Neuronal stem cell (in vitro differentiated cells): ENCODE measurements at regions not wholly inside any gene's neighbourhood (a gene's known extent, or its start where the extent isn't known, plus 50 kb on each side); places are given as distances from the start of the nearest gene placed in this dataset.
A peak's percentile ranks its signal among the peaks of the same experiment; 100 is the strongest.

ENCODE experiments used
- DNase-seq: peaks from one replicate; pipeline ENCODE4 v3.0.0-alpha.2; 2013; ENCODE audit warnings: low spot score
- H2AFZ ChIP-seq: one replicate; pipeline ENCODE4 v1.6.1; 2013; ENCODE audit warnings: mild to moderate bottlenecking, low read length, inconsistent platforms
- H2AK5ac ChIP-seq: 2 replicates; pipeline ENCODE4 v1.6.1; 2013; ENCODE audit warnings: low read depth, mild to moderate bottlenecking, inconsistent platforms, low read length, moderate library complexity, mixed read lengths
- H2BK120ac ChIP-seq: 2 replicates; pipeline ENCODE4 v1.6.1; 2013; ENCODE audit warnings: low read depth, mild to moderate bottlenecking, inconsistent platforms, low read length, moderate library complexity, mixed read lengths
- H2BK12ac ChIP-seq: one replicate; pipeline ENCODE4 v1.6.1; 2013; ENCODE audit warnings: low read length, inconsistent platforms
- H2BK15ac ChIP-seq: 2 replicates; pipeline ENCODE4 v1.6.1; 2013; ENCODE audit warnings: mild to moderate bottlenecking, low read length, inconsistent platforms, mixed read lengths
- H2BK5ac ChIP-seq: one replicate; pipeline ENCODE4 v1.6.1; 2013; ENCODE audit warnings: inconsistent platforms, mild to moderate bottlenecking, low read length, moderate library complexity
- H3K14ac ChIP-seq: one replicate; pipeline ENCODE4 v1.6.1; 2013; ENCODE audit warnings: low read length, inconsistent platforms
- H3K18ac ChIP-seq: 2 replicates; pipeline ENCODE4 v1.6.1; 2013; ENCODE audit warnings: low read length, inconsistent platforms
- H3K23ac ChIP-seq: 2 replicates; pipeline ENCODE4 v1.6.1; 2013; ENCODE audit warnings: low read depth, mild to moderate bottlenecking, mixed read lengths, low read length, inconsistent platforms; ENCODE audit not compliant: poor library complexity
- H3K27ac ChIP-seq: replicated peaks from 3 replicates; pipeline ENCODE4 v1.5.1; 2013; ENCODE audit warnings: low read length, inconsistent platforms
- H3K27me3 ChIP-seq, 3 experiments: 2 replicates each; pipeline ENCODE4 v1.6.1; 2013; ENCODE audit warnings: low read length in 3 of 3, mild to moderate bottlenecking in 2 of 3, inconsistent platforms in 1 of 3, low read depth in 1 of 3, mixed read lengths in 1 of 3, moderate library complexity in 1 of 3; ENCODE audit not compliant: control insufficient read depth in 3 of 3, insufficient read depth in 3 of 3
- H3K36me3 ChIP-seq, 2 donors: replicated peaks in 1 of 2; 2 replicates each; pipeline ENCODE4 v1.6.1; 2013; ENCODE audit warnings: low read length in 2 of 2; ENCODE audit not compliant: control insufficient read depth in 2 of 2, insufficient read depth in 2 of 2
- H3K4ac ChIP-seq: 2 replicates; pipeline ENCODE4 v1.6.1; 2013; ENCODE audit warnings: inconsistent platforms, mild to moderate bottlenecking, low read length, moderate library complexity
- H3K4me1 ChIP-seq, 2 donors: 1 replicate in 1 of 2; 2 replicates in 1 of 2; pipeline ENCODE4 v1.6.1; 2013; ENCODE audit warnings: low read length in 2 of 2, low read depth in 1 of 2; ENCODE audit not compliant: control insufficient read depth in 2 of 2, insufficient read depth in 1 of 2
- H3K4me2 ChIP-seq: one replicate; pipeline ENCODE4 v1.6.1; 2013; ENCODE audit warnings: mild to moderate bottlenecking, low read length, inconsistent platforms; ENCODE audit not compliant: insufficient read depth, poor library complexity, severe bottlenecking
- H3K4me3 ChIP-seq, 2 donors: 2 replicates each; pipeline ENCODE4 v1.5.1; 2013; ENCODE audit warnings: low read length in 2 of 2, mild to moderate bottlenecking in 2 of 2, inconsistent platforms in 1 of 2, moderate library complexity in 1 of 2
- H3K79me1 ChIP-seq: one replicate; pipeline ENCODE4 v1.6.1; 2013; ENCODE audit warnings: low read depth, mild to moderate bottlenecking, inconsistent platforms, low read length, moderate library complexity
- H3K9ac ChIP-seq: one replicate; pipeline ENCODE4 v1.6.1; 2013; ENCODE audit warnings: mild to moderate bottlenecking, low read depth, low read length, inconsistent platforms; ENCODE audit not compliant: poor library complexity
- H3K9me3 ChIP-seq, 2 donors: replicated peaks in 1 of 2; 2 replicates each; pipeline versions ENCODE3 to v1.6.1; 2013; ENCODE audit warnings: low read length in 2 of 2, mild to moderate bottlenecking in 2 of 2, inconsistent platforms in 1 of 2, low read depth in 1 of 2, mixed read lengths in 1 of 2, moderate library complexity in 1 of 2; ENCODE audit not compliant: control insufficient read depth in 2 of 2, insufficient read depth in 1 of 2
- H4K8ac ChIP-seq: one replicate; pipeline ENCODE4 v1.6.1; 2013; ENCODE audit warnings: low read depth, mild to moderate bottlenecking, inconsistent platforms, low read length, moderate library complexity
- H4K91ac ChIP-seq: one replicate; pipeline ENCODE4 v1.6.1; 2013; ENCODE audit warnings: low read length, low read depth, mild to moderate bottlenecking, inconsistent platforms; ENCODE audit not compliant: poor library complexity
- WGBS, 2 donors: extraction: QIAGEN DNeasy Blood & Tissue Kit; methylation state at CpG; one replicate each; pipeline ENCODE4 v1.1.7; 2013; ENCODE audit warnings: missing lambda C conversion rate in 2 of 2, mixed read lengths in 1 of 2; ENCODE audit not compliant: insufficient read length in 2 of 2, insufficient replicate concordance in 1 of 2; ENCODE audit errors: extremely low coverage in 2 of 2; 5-methylcytosine and 5-hydroxymethylcytosine counted together

DNA sequence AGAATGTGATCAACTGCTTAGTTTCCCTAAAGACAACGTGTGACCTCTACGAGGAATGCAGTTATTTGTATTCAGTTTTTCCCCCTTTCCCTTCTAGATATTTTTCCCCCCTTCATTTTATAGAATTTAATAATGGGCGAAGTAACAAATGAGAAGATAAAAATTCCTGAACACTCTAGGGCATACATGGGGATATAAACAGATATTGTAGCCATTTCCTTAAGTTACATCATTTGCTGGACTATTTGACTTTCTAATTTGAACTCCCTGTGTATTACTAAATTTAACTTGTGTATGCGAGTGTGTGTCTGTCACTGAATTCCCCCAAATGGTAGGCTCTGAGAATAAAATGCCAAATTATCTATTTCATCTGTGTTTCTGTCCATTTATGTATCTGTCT lies 99.0 kb upstream of the ZFP64 start:
- no peaks in the 10 kb centered on the region for H3K36me3 ChIP-seq
- H3K79me1 ChIP-seq: no peaks in the 10 kb centered on the region
- H3K23ac ChIP-seq: no peak overlapping the region
- no peak overlapping the region for H2BK5ac ChIP-seq
- no CpG with 5 or more reads among the region's 4 CpGs for WGBS, 2 donors
- no peak overlapping the region for H2AK5ac ChIP-seq
- no peak overlapping the region for H4K8ac ChIP-seq
- no peak overlapping the region for H3K18ac ChIP-seq
- H2BK15ac ChIP-seq: no peak overlapping the region
- DNase-seq: no peak
- H4K91ac ChIP-seq: no peak overlapping the region
- H3K4me1 ChIP-seq: peaks cover 4 to 9% of the 10 kb centered on the region in 2 donors
- no peak overlapping the region for H3K4me2 ChIP-seq
- no peak overlapping the region for H3K4ac ChIP-seq
- no peak overlapping the region for H3K9ac ChIP-seq
- no peak overlapping the region for H3K14ac ChIP-seq
- peak overlapping the region; percentile 78 for H2AFZ ChIP-seq
- no peak overlapping the region for H2BK120ac ChIP-seq
- no peak overlapping the region for H3K27ac ChIP-seq
- peak overlapping the region in 1 of 2 donors; percentile 27 for H3K4me3 ChIP-seq
- no peaks in the 10 kb centered on the region for H3K27me3 ChIP-seq
- no peak overlapping the region for H2BK12ac ChIP-seq
- no peaks in the 10 kb centered on the region for H3K9me3 ChIP-seq

DNA sequence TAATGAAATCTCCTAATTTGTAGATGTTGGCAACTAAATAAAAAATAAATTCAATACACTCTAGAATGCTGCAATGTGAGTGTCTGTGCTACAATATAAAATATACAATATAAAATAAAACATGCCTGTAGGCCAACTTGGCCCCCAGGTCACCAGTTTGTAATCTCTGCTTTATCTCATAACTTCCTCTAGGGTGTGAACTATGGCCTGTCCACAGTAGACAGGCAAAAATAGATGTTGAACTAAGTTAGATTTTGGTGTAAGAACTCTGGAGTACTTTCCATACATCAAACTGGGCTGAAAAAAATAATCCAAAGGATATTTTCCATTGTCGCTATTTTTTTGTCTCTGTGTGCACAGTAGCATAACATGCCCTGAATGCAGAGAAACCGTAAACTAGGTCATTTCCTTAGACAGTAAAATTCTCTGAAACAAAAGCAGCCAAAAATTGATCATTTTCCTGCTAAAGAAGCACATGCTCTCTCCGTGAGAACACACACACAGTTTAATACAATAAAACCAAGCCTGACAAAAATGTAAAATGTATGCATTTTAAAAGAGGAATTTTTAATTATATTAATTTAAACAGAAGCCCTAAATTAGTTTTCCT lies 98.5 kb upstream of the ZFP64 start:
- Histone ChIP-seq H3K9ac (no peak overlapping the region), H2AFZ (peak overlapping the region; percentile 78), H4K91ac (no peak overlapping the region), H3K36me3 (no peaks in the 10 kb centered on the region), H2AK5ac (no peak overlapping the region), H3K79me1 (no peaks in the 10 kb centered on the region), H3K27ac (no peak overlapping the region), H3K4me2 (no peak overlapping the region), H3K4me3 (no peak overlapping the region), H2BK12ac (no peak overlapping the region), H3K4me1 (peaks cover 4 to 9% of the 10 kb centered on the region in 2 donors), H3K14ac (no peak overlapping the region), H3K27me3 (peaks cover 0 to 3% (median 0%) of the 10 kb centered on the region in 3 experiments), H3K23ac (no peak overlapping the region), H3K9me3 (no peaks in the 10 kb centered on the region), H2BK120ac (no peak overlapping the region), H4K8ac (no peak overlapping the region), H3K18ac (no peak overlapping the region), H2BK5ac (no peak overlapping the region), H3K4ac (no peak overlapping the region), H2BK15ac (no peak overlapping the region)
- no CpG with 5 or more reads among the region's 3 CpGs for WGBS, 2 donors
- no peak for DNase-seq

DNA sequence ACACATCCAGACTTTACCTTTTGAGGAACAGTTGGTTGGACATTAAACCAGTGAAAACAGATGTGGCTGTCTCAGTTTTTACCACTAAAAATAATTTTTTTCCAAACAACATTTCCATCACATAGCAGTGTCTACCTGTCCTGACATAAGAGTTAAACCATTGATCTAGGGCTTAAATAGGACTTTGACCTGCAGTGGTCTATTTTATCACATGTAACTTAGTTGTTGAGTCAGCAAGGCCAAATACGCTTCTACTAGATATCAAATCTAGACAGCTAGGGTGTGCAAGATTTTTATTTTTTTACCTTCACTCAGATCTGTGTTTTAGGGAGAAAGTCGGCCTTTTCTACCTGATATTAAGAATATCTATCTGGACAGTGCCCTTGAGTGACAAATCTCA lies 88.8 kb upstream of the ZFP64 start:
- Histone ChIP-seq H2AFZ (no peak overlapping the region), H2BK5ac (no peak overlapping the region), H2BK120ac (no peak overlapping the region), H2AK5ac (no peak overlapping the region), H3K23ac (no peak overlapping the region), H3K18ac (no peak overlapping the region), H4K8ac (no peak overlapping the region), H3K4me2 (no peak overlapping the region), H2BK12ac (no peak overlapping the region), H3K4me1 (no peaks in the 10 kb centered on the region), H3K9ac (no peak overlapping the region), H3K4ac (no peak overlapping the region), H3K4me3 (no peak overlapping the region), H3K27ac (no peak overlapping the region), H3K79me1 (no peaks in the 10 kb centered on the region), H3K27me3 (peaks cover 0 to 14% (median 0%) of the 10 kb centered on the region in 3 experiments), H2BK15ac (no peak overlapping the region), H3K14ac (no peak overlapping the region), H3K9me3 (no peaks in the 10 kb centered on the region), H4K91ac (no peak overlapping the region), H3K36me3 (no peaks in the 10 kb centered on the region)
- WGBS, 2 donors: no CpG with 5 or more reads among the region's 2 CpGs
- DNase-seq: no peak

DNA sequence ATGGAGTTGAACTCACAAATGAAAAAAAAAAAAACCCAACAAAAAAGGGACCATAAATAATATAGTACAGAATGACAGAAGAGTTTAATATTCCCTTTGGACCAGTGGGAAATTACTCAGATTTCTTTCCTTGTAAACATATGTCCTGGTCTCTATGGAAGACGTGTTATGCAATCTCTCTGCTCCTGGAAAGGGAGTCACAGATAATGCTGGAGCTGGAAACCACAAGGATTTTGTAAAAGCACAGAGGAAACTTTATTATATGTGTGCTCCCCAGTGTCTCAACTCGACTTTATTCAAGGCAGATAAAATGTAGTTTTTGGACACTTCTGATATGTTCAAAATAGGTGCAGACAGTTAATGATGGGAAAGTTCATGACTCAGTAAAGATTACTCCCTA lies 88.1 kb upstream of the ZFP64 start:
- Histone ChIP-seq H3K9ac (no peak overlapping the region), H3K27me3 (peaks cover 0 to 7% (median 0%) of the 10 kb centered on the region in 3 experiments), H2AK5ac (no peak overlapping the region), H3K4ac (no peak overlapping the region), H2BK15ac (no peak overlapping the region), H2BK120ac (no peak overlapping the region), H3K23ac (no peak overlapping the region), H2BK12ac (no peak overlapping the region), H3K18ac (no peak overlapping the region), H2AFZ (no peak overlapping the region), H3K27ac (no peak overlapping the region), H3K36me3 (no peaks in the 10 kb centered on the region), H3K9me3 (no peaks in the 10 kb centered on the region), H3K4me1 (no peaks in the 10 kb centered on the region), H3K4me3 (no peak overlapping the region), H4K91ac (no peak overlapping the region), H4K8ac (no peak overlapping the region), H3K4me2 (no peak overlapping the region), H3K79me1 (no peaks in the 10 kb centered on the region), H3K14ac (no peak overlapping the region), H2BK5ac (no peak overlapping the region)
- WGBS, 2 donors: no CpG with 5 or more reads among the region's 2 CpGs
- DNase-seq: no peak
